Neural cell (in vitro differentiated cells): ENCODE measurements at regions not wholly inside any gene's neighbourhood (a gene's known extent, or its start where the extent isn't known, plus 50 kb on each side); places are given as distances from the start of the nearest gene placed in this dataset.
"Not testable (repeated sequence)": the region's sequence is repeated elsewhere in the genome, so short reads cannot be mapped to it uniquely, and the experiment has no call there.

Source experiments
- H2AFZ ChIP-seq: fragments of 200-600, 300-800 bp; sonication (generic), shearing (Covaris generic); 2 replicates; pipeline ENCODE4 v1.6.0; 2014; ENCODE audit warnings: low read depth, mild to moderate bottlenecking, antibody characterized with exemption, low read length, moderate library complexity
- H3F3A ChIP-seq: fragments of 200-600 bp; shearing (Covaris generic); 2 replicates; pipeline ENCODE4 v1.6.1; 2016; ENCODE audit warnings: mild to moderate bottlenecking, moderate library complexity, mixed read lengths, antibody characterized with exemption, low read length; ENCODE audit not compliant: insufficient read depth, poor library complexity, severe bottlenecking
- H3K27ac ChIP-seq: fragments of 200-600, 300-800 bp; sonication (generic), shearing (Covaris generic); 2 replicates; pipeline ENCODE4 v1.5.1; 2014; ENCODE audit warnings: mild to moderate bottlenecking, low read length, moderate library complexity
- H3K27me3 ChIP-seq: fragments of 300-800, 200-600 bp; sonication (generic), shearing (Covaris generic); 2 replicates; pipeline ENCODE4 v1.6.0; 2014; ENCODE audit warnings: mild to moderate bottlenecking, low read depth, low read length, moderate library complexity; ENCODE audit not compliant: insufficient read depth
- H3K36me3 ChIP-seq: fragments of 300-800, 200-600 bp; sonication (generic), shearing (Covaris generic); 2 replicates; pipeline ENCODE4 v1.5.1; 2014; ENCODE audit warnings: mild to moderate bottlenecking, antibody characterized with exemption, low read length, moderate library complexity; ENCODE audit not compliant: insufficient read depth
- H3K4me2 ChIP-seq: fragments of 300-800, 200-600 bp; sonication (generic), shearing (Covaris generic); 2 replicates; pipeline ENCODE4 v1.6.0; 2014; ENCODE audit warnings: mild to moderate bottlenecking, low read length
- H3K4me3 ChIP-seq: fragments of 300-800, 200-600 bp; sonication (generic), shearing (Covaris generic); 2 replicates; pipeline ENCODE4 v1.5.1; 2014; ENCODE audit warnings: mild to moderate bottlenecking, low read length, moderate library complexity
- H3K79me2 ChIP-seq: fragments of 200-600 bp; shearing (Covaris generic); replicated peaks from 2 replicates; pipeline ENCODE4 v1.6.0; 2014; ENCODE audit warnings: mild to moderate bottlenecking, low read length, moderate library complexity; ENCODE audit not compliant: insufficient read depth
- H3K9ac ChIP-seq: fragments of 300-800, 200-600 bp; sonication (generic), shearing (Covaris generic); 2 replicates; pipeline ENCODE4 v1.6.1; 2016; ENCODE audit warnings: mild to moderate bottlenecking, low read length, mixed read lengths
- H3K9me2 ChIP-seq: fragments of 200-600 bp; shearing (Covaris generic); 2 replicates; pipeline ENCODE4 v1.6.1; 2016; ENCODE audit warnings: mild to moderate bottlenecking, low read length, mixed read lengths; ENCODE audit not compliant: insufficient read depth
- H3K9me3 ChIP-seq: fragments of 200-600, 300-800 bp; sonication (generic), shearing (Covaris generic); 2 replicates; pipeline ENCODE4 v1.6.1; 2016; ENCODE audit warnings: mild to moderate bottlenecking, mixed run types, low read length, moderate library complexity, mixed read lengths
- H4K20me1 ChIP-seq: fragments of 200-600 bp; shearing (Covaris generic); 2 replicates; pipeline ENCODE4 v1.6.1; 2016; ENCODE audit warnings: mild to moderate bottlenecking, mixed run types; ENCODE audit not compliant: insufficient read depth

GRCh38 chr21:27929179-27929578 lies 962.3 kb upstream of the ADAMTS5 start:
- not testable (repeated sequence) for H3K4me2 ChIP-seq, H2AFZ ChIP-seq, H3K9me2 ChIP-seq, H3K9ac ChIP-seq, H3F3A ChIP-seq, H3K9me3 ChIP-seq, H4K20me1 ChIP-seq, H3K4me3 ChIP-seq, H3K27ac ChIP-seq, H3K27me3 ChIP-seq, H3K79me2 ChIP-seq, H3K36me3 ChIP-seq

GRCh38 chr21:27928534-27929115 lies 961.7 kb upstream of the ADAMTS5 start:
- not testable (repeated sequence) for H3K9ac ChIP-seq, H3K4me3 ChIP-seq, H2AFZ ChIP-seq, H3K27ac ChIP-seq, H3K4me2 ChIP-seq, H3K36me3 ChIP-seq, H3K27me3 ChIP-seq, H3K9me2 ChIP-seq, H4K20me1 ChIP-seq, H3K9me3 ChIP-seq, H3K79me2 ChIP-seq, H3F3A ChIP-seq

DNA sequence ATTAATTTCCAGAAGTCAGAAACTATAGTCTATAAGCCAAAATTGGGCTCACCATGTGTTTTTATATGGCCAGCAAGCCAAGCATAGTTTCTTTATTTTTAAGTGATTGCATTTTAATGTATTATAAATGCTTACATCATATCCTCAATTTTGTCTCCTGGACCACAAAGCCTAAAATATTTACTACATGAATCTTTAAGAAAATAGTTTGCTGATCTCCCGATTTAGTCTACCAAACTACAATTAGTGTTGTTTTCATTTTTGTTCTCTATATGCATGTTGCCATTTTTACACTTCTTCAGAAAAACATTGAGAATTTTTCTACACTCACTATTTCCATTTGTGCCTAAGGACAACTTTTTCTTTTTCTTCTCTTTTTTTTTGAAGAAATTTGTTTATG lies 954.5 kb upstream of the ADAMTS5 start:
- not testable (repeated sequence) for H4K20me1 ChIP-seq, H2AFZ ChIP-seq, H3K9me3 ChIP-seq, H3F3A ChIP-seq, H3K4me3 ChIP-seq, H3K9me2 ChIP-seq, H3K27ac ChIP-seq, H3K27me3 ChIP-seq, H3K9ac ChIP-seq, H3K4me2 ChIP-seq, H3K79me2 ChIP-seq, H3K36me3 ChIP-seq

DNA sequence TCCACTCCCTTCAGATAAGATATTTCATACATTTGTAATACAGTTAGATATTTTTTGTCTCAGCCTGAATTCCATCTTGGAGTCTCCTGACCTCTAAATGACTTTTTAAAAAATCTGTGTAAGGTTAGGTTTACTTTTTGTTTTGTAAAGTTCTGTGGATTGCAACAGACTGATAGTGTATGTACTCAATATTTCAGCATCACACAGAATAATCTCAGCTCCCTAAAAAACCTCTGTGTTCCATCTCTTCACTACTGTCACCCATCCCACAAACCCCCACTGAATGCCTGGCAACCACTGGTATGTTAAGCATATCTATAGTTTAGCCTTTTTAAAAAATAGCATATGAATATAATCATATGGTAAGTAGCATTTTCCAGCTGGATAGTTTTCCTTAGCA lies 951.1 kb upstream of the ADAMTS5 start:
- not testable (repeated sequence) for H3K27me3 ChIP-seq, H2AFZ ChIP-seq, H3K79me2 ChIP-seq, H3K4me2 ChIP-seq, H3K36me3 ChIP-seq, H3K4me3 ChIP-seq, H3K27ac ChIP-seq, H4K20me1 ChIP-seq, H3K9me2 ChIP-seq, H3K9me3 ChIP-seq, H3F3A ChIP-seq, H3K9ac ChIP-seq

- H3K9me3 ChIP-seq, H3K4me3 ChIP-seq, H3K4me2 ChIP-seq, H3K9ac ChIP-seq, H3K27me3 ChIP-seq, H3K36me3 ChIP-seq, H3K27ac ChIP-seq, H3K9me2 ChIP-seq, H3F3A ChIP-seq, H3K79me2 ChIP-seq, H4K20me1 ChIP-seq, H2AFZ ChIP-seq: not testable (repeated sequence)
Observed at GRCh38 chr21:27916326-27916725, 949.4 kb upstream of the ADAMTS5 start.

DNA sequence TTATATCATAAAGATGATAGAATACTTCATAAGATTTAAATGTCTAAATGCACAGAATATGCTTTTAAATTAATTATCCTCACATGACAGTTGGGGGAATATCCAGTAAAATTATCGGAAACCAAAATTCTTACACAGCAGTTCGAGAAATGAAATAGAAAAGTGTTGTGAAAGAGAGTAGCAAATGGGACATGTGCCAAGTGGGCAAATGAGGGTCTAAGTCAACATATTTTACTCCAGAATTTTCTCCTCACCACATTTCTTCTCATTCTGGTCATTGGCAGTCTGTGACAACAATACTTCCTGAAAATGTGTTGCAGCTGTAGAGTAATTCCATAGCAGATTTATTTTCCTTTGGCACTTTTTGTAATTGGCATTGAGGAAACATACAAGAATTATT lies 945.2 kb upstream of the ADAMTS5 start:
- not testable (repeated sequence) for H3K27me3 ChIP-seq, H3K9me2 ChIP-seq, H3K36me3 ChIP-seq, H3K9ac ChIP-seq, H4K20me1 ChIP-seq, H3K4me2 ChIP-seq, H3K79me2 ChIP-seq, H3K4me3 ChIP-seq, H2AFZ ChIP-seq, H3K9me3 ChIP-seq, H3F3A ChIP-seq, H3K27ac ChIP-seq

DNA sequence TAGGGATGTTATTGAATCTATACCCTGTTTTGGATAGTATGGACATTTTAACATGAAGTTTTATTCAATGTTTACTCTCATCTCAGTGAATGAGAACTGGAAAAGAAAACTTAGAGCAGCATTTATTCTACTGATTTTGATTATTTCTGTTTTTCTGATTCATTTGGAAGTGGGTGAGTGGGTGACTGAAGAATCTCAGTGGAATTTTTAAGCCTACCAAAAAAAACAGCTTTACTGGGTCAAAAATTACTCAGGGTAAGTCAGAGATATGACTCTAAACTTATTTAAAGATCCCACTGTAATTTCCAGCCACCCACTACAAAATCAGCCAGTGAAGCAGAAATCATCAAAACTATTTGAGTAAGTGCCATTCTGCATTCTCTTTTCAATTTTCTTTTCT lies 942.6 kb upstream of the ADAMTS5 start:
- not testable (repeated sequence) for H4K20me1 ChIP-seq, H3K4me2 ChIP-seq, H3K4me3 ChIP-seq, H3K27ac ChIP-seq, H3K9ac ChIP-seq, H3K36me3 ChIP-seq, H3K27me3 ChIP-seq, H3K9me3 ChIP-seq, H2AFZ ChIP-seq, H3F3A ChIP-seq, H3K9me2 ChIP-seq, H3K79me2 ChIP-seq

DNA sequence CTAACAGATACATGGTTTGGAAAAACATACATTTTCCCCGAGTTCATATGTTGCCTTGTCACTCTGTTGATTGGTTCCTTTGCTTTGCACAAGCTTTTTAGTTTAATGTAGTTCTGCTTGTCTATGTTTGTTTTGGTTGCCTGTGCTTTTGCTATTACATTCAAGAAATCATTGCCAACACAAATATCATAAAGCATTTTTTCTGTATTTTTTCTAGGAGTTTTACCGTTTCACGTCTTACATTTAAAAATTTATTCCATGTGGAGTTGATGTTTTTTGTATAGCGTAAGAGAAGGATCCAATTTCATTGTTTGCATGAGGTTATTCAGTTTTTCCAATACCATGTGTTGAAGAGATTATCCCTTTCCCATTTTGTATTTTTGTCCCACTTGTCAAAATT lies 941.9 kb upstream of the ADAMTS5 start:
- H3K9me2 ChIP-seq, H3K27me3 ChIP-seq, H3K27ac ChIP-seq, H3K4me2 ChIP-seq, H3K36me3 ChIP-seq, H3K9ac ChIP-seq, H3K9me3 ChIP-seq, H3K79me2 ChIP-seq, H3F3A ChIP-seq, H3K4me3 ChIP-seq, H2AFZ ChIP-seq, H4K20me1 ChIP-seq: not testable (repeated sequence)
